ENCODE measurements at regions not wholly inside any gene's neighbourhood (a gene's known extent, or its start where the extent isn't known, plus 50 kb on each side); places are given as distances from the start of the nearest gene placed in this dataset.

DNA sequence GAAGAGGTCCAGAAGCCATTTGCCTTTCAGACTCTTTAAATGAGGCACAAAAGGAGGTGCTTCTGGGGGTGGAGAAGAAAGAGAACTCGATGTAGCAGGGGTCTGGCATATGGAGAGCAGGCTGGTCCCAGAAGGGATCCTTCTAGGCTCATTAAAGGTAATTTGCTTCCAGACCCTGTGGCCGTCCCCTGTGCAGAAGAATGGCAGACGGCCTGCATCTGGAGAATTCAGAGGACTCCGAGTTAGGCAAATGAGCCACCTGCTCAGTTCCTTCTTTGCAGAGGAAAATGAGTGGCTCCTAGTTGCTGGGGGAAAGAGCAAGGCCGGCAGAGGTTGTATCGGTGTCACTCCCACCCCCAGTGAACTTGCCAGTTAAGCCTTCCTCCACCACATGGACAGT is 73.8 kb upstream of the FAM180A start:
- H3K36me3 ChIP-seq (ENCODE audit: insufficient read depth, low read length) = no peaks in the 10 kb centered on the region
- no peak overlapping the region for H3K4me2 ChIP-seq (ENCODE audit: low read length)
- no peak for DNase-seq (ENCODE audit: low spot score)

DNA sequence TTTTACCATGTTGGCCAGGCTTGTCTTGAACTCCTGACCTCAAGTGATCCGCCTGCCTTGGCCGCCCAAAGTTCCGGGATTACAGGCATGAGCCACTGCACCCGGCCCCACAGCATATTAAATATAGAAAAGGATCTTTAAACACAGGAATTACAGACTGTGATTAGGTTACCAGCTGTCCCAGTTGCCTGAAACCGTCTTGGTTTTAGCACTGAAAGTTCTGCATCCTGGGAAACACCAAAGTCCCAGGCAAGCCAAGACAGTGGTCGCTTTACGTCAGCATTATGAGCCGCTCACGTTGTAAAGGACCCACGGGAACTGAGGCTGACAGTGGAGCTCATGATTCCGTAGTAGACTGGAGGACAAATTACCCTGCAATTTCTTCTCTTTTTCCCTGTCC is 69.0 kb upstream of the FAM180A start:
- Histone ChIP-seq H3K9me2 (ENCODE audit: insufficient read depth, low read length) (no peaks in the 10 kb centered on the region), H3K4me3 (ENCODE audit: low read depth, low read length, poor library complexity, severe bottlenecking) (no peak overlapping the region), H3K4me2 (ENCODE audit: low read length) (no peak overlapping the region), H3K9me3 (ENCODE audit: low read length) (no peaks in the 10 kb centered on the region), H3K36me3 (ENCODE audit: insufficient read depth, low read length) (no peaks in the 10 kb centered on the region), H4K20me1 (ENCODE audit: insufficient read depth, low read length) (no peaks in the 10 kb centered on the region), H2AFZ (ENCODE audit: low read length) (no peak overlapping the region), H3K27ac (ENCODE audit: low read depth, low read length, poor library complexity, severe bottlenecking) (no peak overlapping the region), H3K79me2 (ENCODE audit: insufficient read depth, low read depth, low read length) (no peaks in the 10 kb centered on the region), H3K4me1 (ENCODE audit: insufficient read depth, low read length, poor library complexity, severe bottlenecking) (no peaks in the 10 kb centered on the region)
- intact Hi-C loops (cut with micrococcal nuclease; ENCODE audit: unreplicated experiment) = no loop called here
- POLR2A ChIA-PET = no interaction called here
- no peak for DNase-seq (ENCODE audit: low spot score)
- BruUV-seq (replicated peaks) = no TSS peak
- no peak for TF ChIP-seq EZH2phosphoT487 (IDR thresholded peaks at IDR 0.05; ENCODE audit: borderline replicate concordance, low read depth, low read length)
- TF ChIP-seq, protein P1, sequence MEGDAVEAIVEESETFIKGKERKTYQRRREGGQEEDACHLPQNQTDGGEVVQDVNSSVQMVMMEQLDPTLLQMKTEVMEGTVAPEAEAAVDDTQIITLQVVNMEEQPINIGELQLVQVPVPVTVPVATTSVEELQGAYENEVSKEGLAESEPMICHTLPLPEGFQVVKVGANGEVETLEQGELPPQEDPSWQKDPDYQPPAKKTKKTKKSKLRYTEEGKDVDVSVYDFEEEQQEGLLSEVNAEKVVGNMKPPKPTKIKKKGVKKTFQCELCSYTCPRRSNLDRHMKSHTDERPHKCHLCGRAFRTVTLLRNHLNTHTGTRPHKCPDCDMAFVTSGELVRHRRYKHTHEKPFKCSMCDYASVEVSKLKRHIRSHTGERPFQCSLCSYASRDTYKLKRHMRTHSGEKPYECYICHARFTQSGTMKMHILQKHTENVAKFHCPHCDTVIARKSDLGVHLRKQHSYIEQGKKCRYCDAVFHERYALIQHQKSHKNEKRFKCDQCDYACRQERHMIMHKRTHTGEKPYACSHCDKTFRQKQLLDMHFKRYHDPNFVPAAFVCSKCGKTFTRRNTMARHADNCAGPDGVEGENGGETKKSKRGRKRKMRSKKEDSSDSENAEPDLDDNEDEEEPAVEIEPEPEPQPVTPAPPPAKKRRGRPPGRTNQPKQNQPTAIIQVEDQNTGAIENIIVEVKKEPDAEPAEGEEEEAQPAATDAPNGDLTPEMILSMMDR (conservative IDR thresholded peaks at IDR 0.05; ENCODE audit: low read length) = no peak
- CTCF ChIA-PET (ENCODE audit: unreplicated experiment) = no interaction called here

More for the DNA sequence above, 73.8 kb upstream of the FAM180A start:
- ChIA-PET CTCF (ENCODE audit: unreplicated experiment) (no interaction called here), POLR2A (no interaction called here)
- H4K20me1 ChIP-seq (ENCODE audit: insufficient read depth, low read length) = no peaks in the 10 kb centered on the region
- no peaks in the 10 kb centered on the region for H3K9me3 ChIP-seq (ENCODE audit: low read length)
- intact Hi-C loops (cut with micrococcal nuclease; ENCODE audit: unreplicated experiment) = no loop called here
- H3K9me2 ChIP-seq (ENCODE audit: insufficient read depth, low read length) = no peaks in the 10 kb centered on the region
- no TSS peak for BruUV-seq (replicated peaks)
- TF ChIP-seq EZH2phosphoT487 (IDR thresholded peaks at IDR 0.05; ENCODE audit: borderline replicate concordance, low read depth, low read length) = no peak
- TF ChIP-seq, protein P1 (conservative IDR thresholded peaks at IDR 0.05; ENCODE audit: low read length) = no peak
- no peak overlapping the region for H3K27ac ChIP-seq (ENCODE audit: low read depth, low read length, poor library complexity, severe bottlenecking)
- H3K4me3 ChIP-seq (ENCODE audit: low read depth, low read length, poor library complexity, severe bottlenecking) = no peak overlapping the region
- H2AFZ ChIP-seq (ENCODE audit: low read length) = no peak overlapping the region
- no peaks in the 10 kb centered on the region for H3K4me1 ChIP-seq (ENCODE audit: insufficient read depth, low read length, poor library complexity, severe bottlenecking)
- no peaks in the 10 kb centered on the region for H3K79me2 ChIP-seq (ENCODE audit: insufficient read depth, low read depth, low read length)

DNA sequence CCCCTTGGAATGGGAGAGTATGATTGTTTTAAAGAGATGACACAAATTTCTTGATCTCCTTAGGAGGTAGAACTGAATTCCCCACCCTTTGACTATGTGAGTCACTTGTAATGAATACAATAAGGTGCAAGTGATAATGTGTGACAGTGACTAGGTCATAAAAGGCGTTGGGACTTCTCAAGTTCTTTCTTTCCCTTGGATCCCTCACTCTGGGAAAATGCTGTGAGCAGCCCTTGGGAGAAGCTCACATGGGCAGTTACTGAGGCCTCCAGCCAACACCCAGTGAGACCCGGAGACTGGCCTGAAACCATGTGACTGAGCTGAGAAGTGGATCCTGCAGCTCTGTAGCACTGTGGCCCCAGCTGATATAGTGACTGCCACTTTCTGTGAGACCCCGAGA is 66.4 kb upstream of the FAM180A start:
- Histone ChIP-seq H4K20me1 (ENCODE audit: insufficient read depth, low read length) (no peaks in the 10 kb centered on the region), H3K4me2 (ENCODE audit: low read length) (no peak overlapping the region), H3K9me2 (ENCODE audit: insufficient read depth, low read length) (no peaks in the 10 kb centered on the region), H3K4me1 (ENCODE audit: insufficient read depth, low read length, poor library complexity, severe bottlenecking) (no peaks in the 10 kb centered on the region), H3K36me3 (ENCODE audit: insufficient read depth, low read length) (no peaks in the 10 kb centered on the region), H3K4me3 (ENCODE audit: low read depth, low read length, poor library complexity, severe bottlenecking) (no peak overlapping the region), H2AFZ (ENCODE audit: low read length) (no peak overlapping the region), H3K27ac (ENCODE audit: low read depth, low read length, poor library complexity, severe bottlenecking) (no peak overlapping the region), H3K9me3 (ENCODE audit: low read length) (no peaks in the 10 kb centered on the region), H3K79me2 (ENCODE audit: insufficient read depth, low read depth, low read length) (no peaks in the 10 kb centered on the region)
- POLR2A ChIA-PET = no interaction called here
- DNase-seq (ENCODE audit: low spot score) = no peak
- no TSS peak for BruUV-seq (replicated peaks)
- no peak for TF ChIP-seq EZH2phosphoT487 (IDR thresholded peaks at IDR 0.05; ENCODE audit: borderline replicate concordance, low read depth, low read length)
- TF ChIP-seq, protein P1 (conservative IDR thresholded peaks at IDR 0.05; ENCODE audit: low read length) = no peak
- intact Hi-C loops (cut with micrococcal nuclease; ENCODE audit: unreplicated experiment) = no loop called here
- CTCF ChIA-PET (ENCODE audit: unreplicated experiment) = no interaction called here

Measured in OCI-LY7 (cell line).